Superior temporal gyrus (tissue), 1 donor: ENCODE measurements at regions not wholly inside any gene's neighbourhood (a gene's known extent, or its start where the extent isn't known, plus 50 kb on each side); places are given as distances from the start of the nearest gene placed in this dataset.

Experiments used
- DNase-seq: peaks from one replicate; pipeline ENCODE4 v3.0.0-alpha.2; 2016; ENCODE audit errors: extremely low spot score

- no peak for DNase-seq
Measured at GRCh38 chr3:118754406-118755252, 280.0 kb downstream of the IGSF11 start.

DNA sequence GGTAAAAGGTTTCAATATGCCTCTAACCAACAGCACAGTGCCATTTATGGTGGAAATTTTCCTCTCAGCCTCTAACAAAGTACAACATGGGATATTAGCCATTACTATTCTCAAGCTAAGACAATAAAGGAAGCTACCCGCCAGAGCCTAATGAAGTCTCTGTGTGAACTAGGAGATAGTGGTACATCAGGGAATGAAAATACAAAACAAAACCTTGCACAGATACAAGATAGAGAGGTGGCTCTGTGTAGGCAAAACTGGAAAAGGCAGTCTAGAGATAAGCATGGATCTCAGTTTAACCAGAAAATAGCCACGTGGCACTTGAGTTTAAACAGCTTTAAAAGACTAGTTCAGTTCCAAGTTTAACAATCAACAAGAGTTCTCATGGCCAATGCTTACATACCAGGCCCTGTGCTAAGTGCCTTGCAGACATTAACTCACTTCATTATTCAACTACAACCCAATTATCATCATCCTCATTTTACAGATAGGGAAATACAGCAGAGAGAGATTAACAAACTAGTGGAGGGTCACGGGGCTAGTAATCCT is 279.3 kb downstream of the IGSF11 start:
- no peak for DNase-seq

- no peak for DNase-seq
Measured at GRCh38 chr3:118760585-118761290, 273.9 kb downstream of the IGSF11 start.

DNA sequence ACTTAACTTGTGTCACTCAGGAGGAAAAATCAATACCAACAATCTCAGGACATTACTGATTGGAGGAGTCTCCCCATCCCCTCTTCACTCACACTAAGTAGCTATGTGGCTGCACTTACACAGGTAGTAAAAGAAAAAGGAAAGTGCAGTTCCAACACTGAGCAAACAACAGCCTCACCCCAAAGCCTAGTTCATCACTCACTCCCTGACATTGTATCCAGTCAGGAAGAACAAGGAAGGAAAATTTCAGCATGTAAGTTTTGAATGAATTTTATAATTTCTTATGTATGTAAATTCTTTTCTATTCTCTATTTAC is 273.4 kb downstream of the IGSF11 start:
- DNase-seq: no peak

DNA sequence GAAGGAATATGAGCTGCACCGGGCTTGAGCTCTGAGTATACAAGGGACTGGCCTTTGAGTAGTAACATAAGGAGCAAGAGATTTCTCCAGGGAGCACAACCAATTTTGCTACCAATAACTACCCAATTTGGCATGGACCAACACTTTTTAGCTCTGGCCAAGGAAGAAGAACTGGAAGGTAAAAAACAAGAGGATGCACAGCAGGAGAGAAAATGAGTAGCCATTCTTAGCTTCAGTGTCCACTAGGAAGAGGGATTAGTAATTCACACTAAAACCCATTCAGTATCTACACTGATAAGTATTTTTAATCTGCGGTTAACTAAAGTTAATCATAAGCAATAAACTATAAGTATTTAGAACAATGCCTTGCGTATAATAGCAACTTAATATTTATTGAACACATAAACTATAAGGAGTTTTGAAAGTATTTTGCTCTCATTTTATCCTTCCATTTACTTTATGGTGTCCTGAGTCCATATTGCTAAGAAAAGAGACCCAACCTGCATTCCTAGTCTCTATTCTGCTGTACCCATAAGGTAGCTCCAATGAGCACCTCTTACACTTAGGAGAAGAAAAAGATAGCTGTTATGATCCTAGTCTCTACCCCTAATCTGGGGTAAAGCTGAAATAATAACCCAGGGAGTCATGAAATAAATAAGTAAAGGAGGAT is 268.9 kb downstream of the IGSF11 start:
- DNase-seq: no peak

DNA sequence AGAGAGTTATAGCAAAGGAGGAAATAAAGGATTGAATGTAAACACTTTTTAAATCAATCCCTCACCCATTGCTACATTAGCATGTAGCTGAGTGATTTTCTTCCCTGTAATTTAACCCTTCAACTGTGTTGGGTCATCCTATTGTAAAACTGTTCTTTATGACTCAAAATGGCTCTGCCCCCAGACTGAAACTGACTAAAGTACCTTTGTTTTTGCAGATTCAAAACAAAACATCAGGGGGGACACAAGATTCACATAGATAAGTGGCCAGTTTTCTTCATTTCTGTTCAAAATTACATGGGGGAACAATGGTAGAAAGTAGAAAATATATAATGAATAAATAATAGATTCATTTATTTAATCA is 268.4 kb downstream of the IGSF11 start:
- no peak for DNase-seq

GRCh38 chr3:118772036-118772435 is 262.6 kb downstream of the IGSF11 start:
- DNase-seq: no peak

GRCh38 chr3:118772547-118773011 is 262.1 kb downstream of the IGSF11 start:
- DNase-seq: no peak

DNA sequence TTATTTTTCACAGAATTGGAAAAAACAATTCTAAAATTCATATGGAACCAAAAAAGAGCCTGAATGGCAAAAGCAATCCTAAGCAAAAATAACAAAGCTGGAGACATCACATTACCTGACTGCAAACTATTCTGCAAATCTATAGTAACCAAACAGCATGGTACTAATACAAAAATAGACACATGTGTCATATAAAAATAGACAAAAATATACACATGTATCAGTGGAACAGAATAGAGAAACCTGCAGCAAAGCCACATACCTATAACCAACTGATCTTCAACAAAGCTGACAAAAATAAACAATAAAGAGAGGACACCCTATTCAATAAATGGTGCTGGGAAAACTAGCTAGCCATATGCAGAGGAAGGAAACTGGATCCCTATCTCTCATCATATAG is 259.6 kb downstream of the IGSF11 start:
- no peak for DNase-seq

DNA sequence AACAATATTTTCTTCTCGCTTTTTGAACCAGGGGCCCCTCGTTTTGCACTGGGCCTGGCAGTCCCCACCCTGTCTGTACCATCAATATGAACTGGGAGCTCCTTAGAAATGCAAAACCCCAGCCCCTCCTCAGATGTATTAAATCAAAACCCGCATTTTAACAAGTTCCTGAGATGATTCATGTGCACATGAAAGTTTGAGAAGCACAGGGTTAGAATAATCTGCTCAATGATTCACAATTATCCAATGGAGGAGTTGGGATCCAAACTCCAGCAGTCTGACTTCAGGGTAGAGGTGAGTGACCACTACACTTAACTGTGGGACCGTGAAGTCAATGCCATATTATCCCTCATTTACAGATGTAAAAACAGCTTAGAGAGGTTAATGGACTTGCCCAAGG is 256.4 kb downstream of the IGSF11 start:
- no peak for DNase-seq

DNA sequence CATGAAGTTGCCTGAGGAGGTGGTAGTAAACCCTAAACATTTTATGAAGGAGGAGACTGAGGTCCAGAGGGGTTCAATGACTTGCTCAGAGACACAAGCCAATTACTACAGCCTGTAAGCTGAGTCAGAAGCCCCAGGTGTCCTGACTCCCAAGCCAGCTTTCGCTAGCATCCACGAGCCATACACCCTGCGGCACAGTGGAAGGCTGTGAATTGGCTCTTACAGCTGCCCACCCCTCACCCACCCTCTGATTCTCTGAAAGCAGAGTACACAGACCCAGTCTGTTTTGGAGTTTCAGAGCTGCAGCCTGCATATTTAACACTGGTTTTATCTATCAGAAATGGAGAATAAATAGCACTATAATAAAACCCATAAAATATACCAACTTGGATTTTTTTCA is 253.4 kb downstream of the IGSF11 start:
- DNase-seq: no peak

GRCh38 chr3:118781839-118782238 is 252.8 kb downstream of the IGSF11 start:
- DNase-seq: no peak

DNA sequence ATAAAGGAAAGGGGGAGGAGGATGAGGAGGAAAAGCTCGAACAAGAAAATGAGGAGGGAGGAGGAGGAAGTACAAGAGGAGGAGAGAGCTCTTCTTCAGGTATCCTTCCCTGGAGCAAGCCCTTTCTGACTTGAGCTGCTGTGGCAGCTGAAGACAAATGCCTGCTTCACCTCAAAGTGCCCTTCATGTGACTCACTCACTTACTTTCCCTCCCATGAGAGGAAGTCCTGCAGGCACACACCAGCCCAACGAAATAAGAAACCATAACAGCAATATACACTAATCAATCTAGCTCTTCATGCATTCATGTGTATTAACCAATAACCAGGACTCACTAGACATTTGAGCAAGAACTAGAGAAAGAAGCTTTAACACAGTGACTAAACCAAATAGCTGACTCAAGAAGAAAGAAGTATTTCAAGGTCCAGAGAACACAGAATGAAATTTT is 251.9 kb downstream of the IGSF11 start:
- no peak for DNase-seq

GRCh38 chr3:118785415-118785814 is 249.2 kb downstream of the IGSF11 start:
- DNase-seq: no peak

DNA sequence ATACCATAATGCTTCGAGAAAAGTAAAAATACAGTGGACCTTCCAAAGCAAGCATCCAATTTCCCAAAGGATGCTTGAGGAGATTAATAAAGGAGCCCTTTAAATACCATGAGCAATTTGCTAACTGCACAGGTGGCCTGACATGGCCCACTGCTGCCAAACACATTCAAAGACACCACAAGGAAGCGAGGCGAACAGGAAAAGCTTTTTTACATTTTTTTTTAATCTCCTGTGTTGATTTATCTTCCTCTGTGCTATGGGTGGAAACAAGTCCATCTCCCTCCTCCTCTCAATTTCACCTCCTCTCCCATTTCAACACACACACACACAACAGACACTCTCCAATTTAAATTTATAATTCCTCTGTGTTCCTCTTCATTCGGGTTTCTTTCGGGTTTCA is 243.4 kb downstream of the IGSF11 start:
- DNase-seq: no peak

GRCh38 chr3:118792191-118792590 is 242.5 kb downstream of the IGSF11 start:
- no peak for DNase-seq

DNA sequence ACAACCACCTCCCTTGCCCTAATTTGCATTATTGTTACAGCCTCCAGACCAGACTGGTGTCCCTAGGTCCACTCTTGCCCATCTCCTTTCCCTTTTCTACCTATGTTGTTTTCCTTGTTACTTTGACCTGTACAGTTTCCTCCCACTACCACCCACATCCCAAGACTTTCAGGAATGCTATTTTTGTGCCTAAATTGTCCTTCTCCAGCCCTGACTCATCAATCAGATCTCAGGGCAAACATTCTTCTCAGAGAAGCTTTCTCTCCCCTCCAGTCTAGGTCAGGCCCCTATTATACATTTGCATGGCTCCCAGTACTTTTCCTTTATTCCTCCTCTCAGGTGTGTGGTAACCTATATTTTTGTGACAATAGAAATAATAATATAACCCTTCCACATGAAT is 241.5 kb downstream of the IGSF11 start:
- no peak for DNase-seq

- DNase-seq: no peak
Measured at GRCh38 chr3:118799303-118799702, 235.3 kb downstream of the IGSF11 start.

DNA sequence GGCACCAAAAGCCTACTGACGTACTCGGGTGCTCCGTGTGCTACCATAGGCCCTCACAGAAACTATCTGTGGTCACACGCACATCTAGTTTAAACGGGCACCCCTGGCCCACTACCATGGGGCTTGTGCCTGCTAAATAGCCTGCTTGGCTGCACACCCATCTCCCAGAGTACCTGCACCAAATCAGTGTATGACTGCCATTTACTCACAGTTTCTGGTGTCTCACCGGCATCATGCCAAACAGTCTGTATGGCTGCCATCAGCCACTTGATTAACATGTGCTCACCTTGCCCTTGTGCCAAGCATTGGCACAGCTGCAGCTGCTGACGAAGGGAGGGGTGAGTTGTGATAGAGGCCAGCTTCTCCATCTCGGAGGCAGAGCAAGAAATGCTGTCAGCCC is 232.7 kb downstream of the IGSF11 start:
- no peak for DNase-seq

DNA sequence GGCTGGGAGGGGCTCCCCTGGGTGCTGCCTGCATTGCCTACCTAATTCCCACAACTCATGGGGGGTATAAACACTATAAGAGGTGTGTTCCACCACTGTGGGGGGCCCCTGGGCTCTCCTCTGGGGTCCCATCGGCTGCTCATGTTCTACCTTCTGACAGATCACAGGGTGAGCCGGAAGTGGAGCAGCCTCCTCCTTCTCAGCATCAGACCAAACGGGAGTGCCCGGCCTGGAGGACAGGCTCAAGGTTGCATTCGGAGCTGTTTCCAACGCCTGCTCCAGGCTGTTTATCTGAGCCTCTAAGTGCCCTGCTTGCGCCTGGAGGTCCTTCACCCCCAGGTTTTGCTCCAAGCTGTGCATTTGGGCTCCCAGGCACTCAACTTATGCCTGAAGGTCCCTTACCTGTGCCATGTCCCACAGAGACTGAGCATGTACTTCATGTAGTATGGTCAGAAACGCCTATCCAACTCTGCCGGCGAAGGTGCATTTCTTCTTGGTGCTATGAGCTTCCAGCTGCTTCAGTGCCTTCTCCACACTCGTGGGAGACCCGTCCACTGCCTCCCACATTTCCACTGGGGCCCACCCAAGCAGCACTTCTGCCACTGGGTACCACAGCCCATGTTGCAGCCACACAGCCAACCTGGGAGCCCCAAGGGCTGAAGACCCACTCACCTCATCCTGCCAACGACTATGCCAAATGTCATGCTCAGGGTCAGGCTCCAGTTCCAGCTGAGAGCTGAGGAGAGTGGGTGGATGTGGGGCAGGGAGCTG is 232.1 kb downstream of the IGSF11 start:
- no peak for DNase-seq

- DNase-seq: no peak
Measured at GRCh38 chr3:118803096-118803476, 231.6 kb downstream of the IGSF11 start.

- DNase-seq: no peak
Measured at GRCh38 chr3:118805007-118805406, 229.6 kb downstream of the IGSF11 start.
